CD4-positive, alpha-beta T cell treated with Interferon alpha-2 for 1 hour (primary cell): ENCODE measurements at regions not wholly inside any gene's neighbourhood (a gene's known extent, or its start where the extent isn't known, plus 50 kb on each side); places are given as distances from the start of the nearest gene placed in this dataset.
"Not testable (repeated sequence)": the region's sequence is repeated elsewhere in the genome, so short reads cannot be mapped to it uniquely, and the experiment has no call there.

Experiments
- DNase-seq, 2 donors: peaks; one replicate each; pipeline ENCODE4 v3.0.0-alpha.2; 2020 to 2022

- no peak for DNase-seq
Observed at GRCh38 chr11:22078063-22078462, 114.8 kb upstream of the ANO5 start.

GRCh38 chr11:22079133-22079872, 113.6 kb upstream of the ANO5 start:
- DNase-seq, result no peak

- DNase-seq, result no peak
Observed at GRCh38 chr11:22082178-22082577, 110.7 kb upstream of the ANO5 start.

GRCh38 chr11:22082788-22083187, 110.1 kb upstream of the ANO5 start:
- DNase-seq, result no peak

GRCh38 chr11:22084056-22084455, 108.8 kb upstream of the ANO5 start:
- DNase-seq, result no peak

GRCh38 chr11:22084564-22084963, 108.3 kb upstream of the ANO5 start:
- no peak for DNase-seq

DNA sequence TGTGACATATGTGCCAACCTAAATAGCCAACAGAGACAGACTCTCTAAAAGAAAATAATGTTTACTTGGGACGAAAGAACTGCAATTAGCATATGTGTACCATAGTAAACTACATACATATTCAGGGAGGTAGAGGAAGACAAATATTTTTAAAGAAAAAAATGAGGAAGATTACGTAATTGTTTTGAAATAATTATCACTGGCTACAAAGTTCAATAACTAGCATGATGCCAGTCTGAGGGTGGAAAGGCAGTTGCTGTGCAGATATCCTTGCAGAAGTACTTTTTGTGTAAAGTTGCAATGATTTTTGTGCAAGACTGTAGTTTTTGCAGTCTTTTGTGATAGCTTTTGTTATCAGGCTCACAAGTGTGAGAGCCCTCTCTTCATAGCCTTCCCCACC, 103.3 kb upstream of the ANO5 start:
- no peak for DNase-seq

GRCh38 chr11:22106566-22106965, 86.3 kb upstream of the ANO5 start:
- no peak for DNase-seq

GRCh38 chr11:22115470-22116029, 77.3 kb upstream of the ANO5 start:
- DNase-seq, result no peak

- not testable (repeated sequence) for DNase-seq
Observed at GRCh38 chr11:22127981-22128380, 64.9 kb upstream of the ANO5 start.

DNA sequence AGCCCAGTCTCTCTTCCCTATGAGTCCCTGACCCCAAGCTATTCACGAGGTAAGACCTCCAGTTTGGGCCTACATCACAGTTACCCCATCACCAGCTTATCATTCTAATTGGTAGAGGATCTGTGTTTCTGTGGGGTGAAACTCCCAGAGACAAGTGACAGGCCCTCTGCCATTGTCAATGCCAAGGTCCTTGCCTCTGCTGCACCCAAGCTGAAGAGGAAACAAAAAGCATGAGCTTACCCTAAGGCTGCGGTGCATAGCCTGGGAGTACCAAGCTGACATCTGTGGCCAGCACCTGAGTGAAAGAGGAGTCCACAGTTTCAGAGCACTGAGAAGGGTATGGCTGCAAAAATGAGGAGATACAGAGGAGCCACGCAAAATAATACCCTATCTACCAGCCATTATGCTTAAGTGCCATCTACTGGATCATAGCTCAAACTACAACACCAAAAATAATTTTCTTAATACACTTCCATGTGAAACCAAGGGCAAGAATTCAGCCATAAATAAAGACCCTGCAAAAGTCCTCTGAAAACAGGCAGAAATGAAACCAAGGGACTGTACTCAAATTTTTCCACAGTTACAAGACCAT, 62.3 kb upstream of the ANO5 start:
- no peak for DNase-seq

GRCh38 chr11:22133776-22134175, 59.1 kb upstream of the ANO5 start:
- no peak for DNase-seq

- no peak for DNase-seq
Observed at GRCh38 chr11:22138264-22138663, 54.6 kb upstream of the ANO5 start.
